Brain microvascular endothelial cell (primary cell): ENCODE measurements at regions not wholly inside any gene's neighbourhood (a gene's known extent, or its start where the extent isn't known, plus 50 kb on each side); places are given as distances from the start of the nearest gene placed in this dataset.

Experiments
- DNase-seq: peaks from one replicate; pipeline ENCODE4 v3.0.0-alpha.2; 2020
- H3K27ac ChIP-seq: fragments of 250-450 bp; sonication (Bioruptor Pico); 2 replicates; pipeline ENCODE4 v1.5.1; 2020; ENCODE audit warnings: mild to moderate bottlenecking, moderate library complexity
- H3K27me3 ChIP-seq: fragments of 250-450 bp; sonication (Bioruptor Pico); replicated peaks from 2 replicates; pipeline ENCODE4 v1.5.1; 2020; ENCODE audit warnings: mild to moderate bottlenecking
- H3K36me3 ChIP-seq: fragments of 250-450 bp; sonication (Bioruptor Pico); replicated peaks from 2 replicates; pipeline ENCODE4 v1.5.1; 2020; ENCODE audit warnings: mild to moderate bottlenecking
- H3K4me3 ChIP-seq: 2 replicates; pipeline ENCODE4 v1.5.1; 2011; ENCODE audit warnings: low read depth, mild to moderate bottlenecking, control low read depth, low read length, moderate library complexity
- CTCF ChIP-seq: IDR thresholded peaks from 2 replicates; pipeline ENCODE4 v1.5.1; 2011; ENCODE audit warnings: low read depth, mild to moderate bottlenecking, moderate library complexity, low read length, control low read depth, inconsistent platforms; ENCODE audit errors: missing control alignments
- in situ Hi-C: cut with HindIII; loops from 2 replicates; pipeline ENCODE4 v1.10.0; 2017; ENCODE audit warnings: low sequenced_read_pairs, low pct_ligation_motif_present

DNA sequence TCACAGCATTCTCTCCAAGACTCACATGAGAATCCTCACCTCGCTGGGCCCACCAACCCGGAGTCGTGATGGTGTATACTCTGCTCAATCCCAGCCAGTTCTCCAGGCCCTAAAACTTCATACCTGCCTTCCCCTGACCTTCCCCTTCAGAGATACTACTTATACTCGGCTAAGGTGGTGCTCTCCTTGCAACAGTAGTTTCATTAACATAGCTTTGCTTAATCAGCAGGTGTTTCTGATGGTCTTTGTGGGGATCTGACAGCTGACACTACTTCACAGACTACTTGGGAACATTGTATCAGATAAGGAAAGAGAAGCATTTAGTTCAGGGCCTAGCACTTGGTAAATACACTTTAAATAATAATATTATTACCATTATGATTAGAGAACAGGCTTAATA lies 301.5 kb upstream of the DAB1 start:
- H3K4me3 ChIP-seq: no peak overlapping the region
- no peaks in the 10 kb centered on the region for H3K36me3 ChIP-seq
- DNase-seq: no peak
- in situ Hi-C loops: no loop called here
- no peaks in the 10 kb centered on the region for H3K27me3 ChIP-seq
- no peak for TF ChIP-seq CTCF
- no peak overlapping the region for H3K27ac ChIP-seq

- Histone ChIP-seq H3K27me3 (no peaks in the 10 kb centered on the region), H3K4me3 (no peak overlapping the region), H3K27ac (no peak overlapping the region), H3K36me3 (no peaks in the 10 kb centered on the region)
- in situ Hi-C loops: no loop called here
- no peak for DNase-seq
- TF ChIP-seq CTCF: no peak
Observed at GRCh38 chr1:57724535-57724934, 300.7 kb upstream of the DAB1 start.

DNA sequence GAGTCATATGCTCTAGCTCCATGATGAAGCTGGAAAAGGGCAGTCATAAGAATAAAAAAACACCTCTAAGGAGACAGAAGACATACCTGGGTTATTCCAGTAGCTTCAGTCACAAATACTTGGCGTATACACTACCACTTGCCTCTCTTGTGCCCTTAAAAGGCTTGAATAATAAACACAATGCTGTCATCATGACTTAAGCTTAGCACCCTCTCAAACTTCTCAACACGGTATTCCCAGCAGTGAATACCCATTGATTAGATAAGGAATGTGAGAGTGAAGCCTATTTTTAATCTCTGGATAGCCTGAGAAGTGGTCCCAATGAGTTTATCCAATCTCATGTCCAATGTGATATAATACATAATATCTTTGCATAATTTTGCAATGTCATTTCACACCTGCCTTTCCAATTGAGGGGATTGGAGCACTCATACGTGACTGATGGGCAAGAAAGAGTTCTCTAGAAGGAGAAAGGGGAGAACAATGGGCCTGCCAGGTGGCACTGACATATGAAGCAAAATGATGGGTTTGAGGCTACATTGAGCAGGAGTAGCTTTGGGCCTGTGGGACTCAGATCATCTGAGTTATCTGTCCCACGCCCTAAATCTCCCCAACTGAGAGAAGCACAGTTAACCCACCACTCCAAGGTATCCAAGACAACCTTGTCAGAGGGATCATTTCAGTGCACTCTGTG lies 298.6 kb upstream of the DAB1 start:
- Histone ChIP-seq H3K27me3 (no peaks in the 10 kb centered on the region), H3K27ac (no peak overlapping the region), H3K36me3 (no peaks in the 10 kb centered on the region), H3K4me3 (no peak overlapping the region)
- DNase-seq: no peak
- TF ChIP-seq CTCF: no peak
- in situ Hi-C loops: no loop called here

DNA sequence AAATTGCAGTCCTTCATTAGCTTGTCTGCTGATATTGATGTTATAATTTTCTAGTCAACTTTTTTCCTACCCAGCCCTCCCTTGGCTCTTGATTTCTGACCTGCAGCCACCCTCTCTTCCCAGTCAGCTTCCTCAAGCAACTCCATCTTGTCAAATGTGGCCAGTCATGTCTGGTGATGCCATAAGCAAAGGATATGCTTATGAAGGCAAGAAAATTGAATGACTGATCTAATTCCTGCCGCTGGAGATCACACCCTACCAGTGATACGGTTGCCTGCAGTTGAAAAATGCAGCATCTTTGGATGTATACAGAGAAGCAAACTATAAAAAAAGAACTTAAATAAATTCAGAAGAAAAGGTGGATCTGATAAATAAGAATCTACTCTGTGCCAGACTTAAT lies 297.1 kb upstream of the DAB1 start:
- in situ Hi-C loops: no loop called here
- no peak for DNase-seq
- no peaks in the 10 kb centered on the region for H3K27me3 ChIP-seq
- no peak for TF ChIP-seq CTCF
- no peak overlapping the region for H3K4me3 ChIP-seq
- H3K36me3 ChIP-seq: no peaks in the 10 kb centered on the region
- no peak overlapping the region for H3K27ac ChIP-seq

DNA sequence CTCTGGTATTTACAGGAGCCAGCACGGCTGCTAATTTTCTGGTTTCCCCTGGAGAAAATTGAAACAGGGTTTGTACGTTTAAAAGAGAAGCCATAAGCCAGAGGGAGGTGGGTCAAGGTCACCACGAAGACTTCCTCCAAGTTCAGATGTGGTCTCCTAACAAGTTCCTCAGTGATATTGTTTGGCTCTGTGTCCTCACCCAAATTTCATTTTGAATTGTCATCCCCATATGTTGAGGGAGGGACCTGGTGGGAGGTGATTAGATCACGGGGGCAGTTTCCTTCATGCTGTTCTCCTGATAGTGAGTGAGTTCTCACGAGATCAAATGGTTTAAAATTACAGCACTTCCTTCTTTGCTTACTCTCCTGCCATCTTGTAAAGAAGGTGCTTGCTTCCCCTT lies 295.4 kb upstream of the DAB1 start:
- Histone ChIP-seq H3K27ac (no peak overlapping the region), H3K36me3 (no peaks in the 10 kb centered on the region)
- DNase-seq: no peak

More for the DNA sequence above, 295.4 kb upstream of the DAB1 start:
- in situ Hi-C loops: no loop called here
- no peak for TF ChIP-seq CTCF
- Histone ChIP-seq H3K4me3 (no peak overlapping the region), H3K27me3 (no peaks in the 10 kb centered on the region)
